GM10248 (cell line): ENCODE measurements at regions not wholly inside any gene's neighbourhood (a gene's known extent, or its start where the extent isn't known, plus 50 kb on each side); places are given as distances from the start of the nearest gene placed in this dataset.
A peak's percentile ranks its signal among the peaks of the same experiment; 100 is the strongest.
"Not testable (repeated sequence)": the region's sequence is repeated elsewhere in the genome, so short reads cannot be mapped to it uniquely, and the experiment has no call there.

Experiments used
- CTCF ChIA-PET: fragments of 300-600 bp; sonication (Branson Sonifier 250); formaldehyde crosslinking; extraction: SDS; loops from one replicate; lab custom pipeline; 2021; ENCODE audit warnings: antibody characterized with exemption; lab: Yijun Ruan, JAX
- POLR2A ChIA-PET: fragments of 350-650 bp; sonication (Branson Sonifier 250); formaldehyde crosslinking; extraction: SDS; loops from one replicate; lab custom pipeline; 2020; ENCODE audit warnings: antibody characterized with exemption; lab: Yijun Ruan, JAX
- DNase-seq: peaks from one replicate; pipeline ENCODE4 v3.0.0; 2012; ENCODE audit errors: extremely low spot score
- CTCF ChIP-seq: IDR thresholded peaks from 2 replicates; pipeline ENCODE4 v1.5.1; 2012; ENCODE audit warnings: mild to moderate bottlenecking, low read depth; ENCODE audit errors: extremely low read depth, missing control alignments, control extremely low read depth

GRCh38 chr3:10726787-10727186 is 89.2 kb upstream of the SLC6A11 start:
- no peak for TF ChIP-seq CTCF
- DNase-seq: no peak
- ChIA-PET POLR2A (no interaction called here), CTCF (no interaction called here)

- CTCF ChIA-PET: interaction anchor here (1.1 to 3.8 kb wide), 3 partner anchors 9 to 23 kb away, joined by 3 to 22 read pairs (median 3); no protein-coding TSS in a partner anchor
- POLR2A ChIA-PET: no interaction called here
- DNase-seq: no peak
- TF ChIP-seq CTCF: no peak
Observed at GRCh38 chr3:10729439-10729838, 86.6 kb upstream of the SLC6A11 start.

- no peak for TF ChIP-seq CTCF
- no peak for DNase-seq
- ChIA-PET CTCF (interaction anchor here (1.2 kb wide), 1 partner anchor 9 kb away, joined by 4 read pairs; no protein-coding TSS in a partner anchor), POLR2A (no interaction called here)
Observed at GRCh38 chr3:10732292-10732691, 83.7 kb upstream of the SLC6A11 start.

GRCh38 chr3:10733297-10733696 is 82.7 kb upstream of the SLC6A11 start:
- DNase-seq: no peak
- POLR2A ChIA-PET: no interaction called here
- CTCF ChIA-PET: interaction anchor here (1.2 kb wide), 1 partner anchor 8 kb away, joined by 4 read pairs; no protein-coding TSS in a partner anchor
- TF ChIP-seq CTCF: no peak

GRCh38 chr3:10736444-10736843 is 79.6 kb upstream of the SLC6A11 start:
- CTCF ChIA-PET: interaction anchor here (5.6 to 6.6 kb wide), 2 partner anchors 21 to 392 kb away, joined by 37 to 73 read pairs; no protein-coding TSS in a partner anchor
- DNase-seq, POLR2A ChIA-PET: not testable (repeated sequence)

- POLR2A ChIA-PET: no interaction called here
- DNase-seq: no peak
- CTCF ChIA-PET: interaction anchor here (1.1 to 6.6 kb wide), 18 partner anchors 8 to 1230 kb away, joined by 3 to 73 read pairs (median 5); no protein-coding TSS in a partner anchor
- no peak for TF ChIP-seq CTCF
Observed at GRCh38 chr3:10737785-10738184, 78.2 kb upstream of the SLC6A11 start.

- DNase-seq: peak; percentile 62
- TF ChIP-seq CTCF: peak; percentile 64
- ChIA-PET POLR2A (no interaction called here), CTCF (interaction anchor here (0.6 to 6.6 kb wide), 30 partner anchors 8 to 1235 kb away, joined by 3 to 73 read pairs (median 4); no protein-coding TSS in a partner anchor)
Observed at GRCh38 chr3:10738688-10739372, 77.2 kb upstream of the SLC6A11 start.
